Fibroblast of lung (primary cell): ENCODE measurements at regions not wholly inside any gene's neighbourhood (a gene's known extent, or its start where the extent isn't known, plus 50 kb on each side); places are given as distances from the start of the nearest gene placed in this dataset.

Experiments
- DNase-seq, 2 donors: peaks; one replicate each; pipeline versions ENCODE4 v3.0.0 to v3.0.0-alpha.2; 2010; ENCODE audit warnings: low read depth in 2 of 2
- H2AFZ ChIP-seq: 2 replicates; pipeline ENCODE4 v1.5.1; 2012; ENCODE audit warnings: low read length, control low read depth, inconsistent platforms
- H3K27ac ChIP-seq: 2 replicates; pipeline ENCODE4 v1.5.1; 2011; ENCODE audit warnings: low read length, control low read depth; ENCODE audit not compliant: insufficient read depth
- H3K27me3 ChIP-seq: 2 replicates; pipeline ENCODE4 v1.5.1; 2011; ENCODE audit warnings: mild to moderate bottlenecking, low read length; ENCODE audit not compliant: control insufficient read depth, insufficient read depth
- H3K36me3 ChIP-seq: 2 replicates; pipeline ENCODE4 v1.5.1; 2011; ENCODE audit warnings: low read length; ENCODE audit not compliant: control insufficient read depth, insufficient read depth
- H3K4me1 ChIP-seq: 2 replicates; pipeline ENCODE4 v1.5.1; 2011; ENCODE audit warnings: low read length; ENCODE audit not compliant: control insufficient read depth, insufficient read depth; ENCODE audit errors: extremely low read depth
- H3K4me2 ChIP-seq: 2 replicates; pipeline ENCODE4 v1.5.1; 2011; ENCODE audit warnings: low read length, control low read depth; ENCODE audit not compliant: insufficient read depth; ENCODE audit errors: extremely low read depth
- H3K4me3 ChIP-seq, 4 experiments: fragments of 200-600 bp in 1 of 4; sonication (generic) in 1 of 4; replicated peaks in 1 of 4; 2 replicates each; pipeline ENCODE4 v1.5.1; 2011 to 2016; ENCODE audit warnings: low read length in 4 of 4, low read depth in 3 of 4, mild to moderate bottlenecking in 3 of 4, control low read depth in 2 of 4, inconsistent platforms in 1 of 4, mixed read lengths in 1 of 4; ENCODE audit not compliant: insufficient read depth in 1 of 4; ENCODE audit errors: control extremely low read depth in 1 of 4
- H3K79me2 ChIP-seq: 2 replicates; pipeline ENCODE4 v1.5.1; 2012; ENCODE audit warnings: mild to moderate bottlenecking, low read length, inconsistent platforms; ENCODE audit not compliant: control insufficient read depth, insufficient read depth
- H3K9ac ChIP-seq: 2 replicates; pipeline ENCODE4 v1.5.1; 2011; ENCODE audit warnings: mild to moderate bottlenecking, low read length, control low read depth; ENCODE audit not compliant: insufficient read depth
- H3K9me3 ChIP-seq: 2 replicates; pipeline ENCODE4 v1.5.1; 2012; ENCODE audit warnings: low read depth, low read length; ENCODE audit not compliant: control insufficient read depth, insufficient read depth
- H4K20me1 ChIP-seq: 2 replicates; pipeline ENCODE4 v1.5.1; 2011; ENCODE audit warnings: low read length; ENCODE audit not compliant: control insufficient read depth, insufficient read depth; ENCODE audit errors: extremely low read depth
- CTCF ChIP-seq, 2 donors: IDR thresholded peaks in 1 of 2; conservative IDR thresholded peaks in 1 of 2; 1 replicate in 1 of 2; 2 replicates in 1 of 2; pipeline ENCODE4 v1.5.1; 2011 to 2012; ENCODE audit warnings: low read length in 2 of 2, control low read depth in 1 of 2, inconsistent platforms in 1 of 2, low read depth in 1 of 2, mild to moderate bottlenecking in 1 of 2
- EZH2 ChIP-seq: IDR thresholded peaks from 2 replicates; pipeline ENCODE4 v1.5.1; 2012; ENCODE audit warnings: low read length, control low read depth, mild to moderate bottlenecking; ENCODE audit errors: missing control alignments

GRCh38 chr3:181613813-181614212 lies 97.9 kb upstream of the SOX2 start:
- H3K9ac ChIP-seq, result no peak overlapping the region
- no peak overlapping the region for H3K27ac ChIP-seq
- no peaks in the 10 kb centered on the region for H4K20me1 ChIP-seq
- no peaks in the 10 kb centered on the region for H3K4me1 ChIP-seq
- no peaks in the 10 kb centered on the region for H3K9me3 ChIP-seq
- DNase-seq, result no peak
- H3K4me3 ChIP-seq, result no peak overlapping the region
- H2AFZ ChIP-seq, result no peak overlapping the region
- no peaks in the 10 kb centered on the region for H3K79me2 ChIP-seq
- no peaks in the 10 kb centered on the region for H3K27me3 ChIP-seq
- TF ChIP-seq CTCF (conservative IDR thresholded peaks at IDR 0.05 in 1 of 2, IDR thresholded peaks at IDR 0.05 in 1 of 2; ENCODE audit: low read depth in 1 of 2, low read length in 2 of 2) (no peak), EZH2 (no peak)
- H3K36me3 ChIP-seq, result no peaks in the 10 kb centered on the region
- no peak overlapping the region for H3K4me2 ChIP-seq

- Histone ChIP-seq H3K9me3 (no peaks in the 10 kb centered on the region), H2AFZ (no peak overlapping the region), H3K9ac (no peak overlapping the region), H3K27me3 (no peaks in the 10 kb centered on the region), H3K27ac (no peak overlapping the region), H3K4me2 (no peak overlapping the region), H3K79me2 (no peaks in the 10 kb centered on the region), H3K36me3 (no peaks in the 10 kb centered on the region), H4K20me1 (no peaks in the 10 kb centered on the region), H3K4me3 (no peak overlapping the region), H3K4me1 (no peaks in the 10 kb centered on the region)
- DNase-seq, result no peak
- TF ChIP-seq CTCF (conservative IDR thresholded peaks at IDR 0.05 in 1 of 2, IDR thresholded peaks at IDR 0.05 in 1 of 2; ENCODE audit: low read depth in 1 of 2, low read length in 2 of 2), result no peak
- TF ChIP-seq EZH2, result no peak
Measured at GRCh38 chr3:181613191-181613590, 98.5 kb upstream of the SOX2 start.

- Histone ChIP-seq H3K4me2 (no peak overlapping the region), H4K20me1 (no peaks in the 10 kb centered on the region), H3K36me3 (no peaks in the 10 kb centered on the region), H2AFZ (no peak overlapping the region), H3K4me3 (no peak overlapping the region), H3K27ac (no peak overlapping the region), H3K79me2 (no peaks in the 10 kb centered on the region), H3K9me3 (no peaks in the 10 kb centered on the region), H3K27me3 (no peaks in the 10 kb centered on the region), H3K9ac (no peak overlapping the region), H3K4me1 (no peaks in the 10 kb centered on the region)
- DNase-seq, result no peak
- TF ChIP-seq CTCF (conservative IDR thresholded peaks at IDR 0.05 in 1 of 2, IDR thresholded peaks at IDR 0.05 in 1 of 2; ENCODE audit: low read depth in 1 of 2, low read length in 2 of 2) (no peak), EZH2 (no peak)
Measured at GRCh38 chr3:181610973-181611265, 100.8 kb upstream of the SOX2 start.
